GM19397 (cell line): ENCODE measurements at regions not wholly inside any gene's neighbourhood (a gene's known extent, or its start where the extent isn't known, plus 50 kb on each side); places are given as distances from the start of the nearest gene placed in this dataset.
"Not testable (repeated sequence)": the region's sequence is repeated elsewhere in the genome, so short reads cannot be mapped to it uniquely, and the experiment has no call there.

Experiments
- ATAC-seq: cut with Tn5 transposase; IDR thresholded peaks from one replicate; pipeline ENCODE4 v1.9.1; 2021; ENCODE audit warnings: mild to moderate bottlenecking, moderate library complexity; ENCODE audit not compliant: unreplicated experiment

DNA sequence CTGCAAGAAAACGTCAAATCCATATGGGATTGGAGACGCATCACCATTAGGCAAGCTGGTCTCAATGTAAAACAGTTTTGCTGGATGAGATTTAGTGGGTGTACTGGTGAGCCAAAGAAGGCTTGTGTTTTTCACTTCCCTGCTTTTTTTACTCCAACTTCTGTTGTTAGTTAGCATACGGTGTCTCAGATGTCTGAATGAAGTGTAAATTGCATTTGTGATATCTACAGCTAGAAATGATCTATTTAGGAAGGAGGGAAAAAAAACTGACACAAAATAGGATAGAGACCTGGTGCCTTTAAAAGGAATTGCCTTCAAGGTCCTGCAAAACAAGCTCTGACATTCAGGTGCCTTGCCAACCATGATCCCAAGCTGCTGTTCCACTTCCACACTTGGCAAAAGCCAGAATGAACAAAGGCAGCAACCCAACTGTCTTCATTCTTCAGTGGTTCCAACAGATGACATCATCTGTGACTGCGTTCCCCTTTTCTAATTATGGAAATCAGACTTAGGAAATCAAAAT lies 104.2 kb upstream of the RAI14 start:
- no peak for ATAC-seq

DNA sequence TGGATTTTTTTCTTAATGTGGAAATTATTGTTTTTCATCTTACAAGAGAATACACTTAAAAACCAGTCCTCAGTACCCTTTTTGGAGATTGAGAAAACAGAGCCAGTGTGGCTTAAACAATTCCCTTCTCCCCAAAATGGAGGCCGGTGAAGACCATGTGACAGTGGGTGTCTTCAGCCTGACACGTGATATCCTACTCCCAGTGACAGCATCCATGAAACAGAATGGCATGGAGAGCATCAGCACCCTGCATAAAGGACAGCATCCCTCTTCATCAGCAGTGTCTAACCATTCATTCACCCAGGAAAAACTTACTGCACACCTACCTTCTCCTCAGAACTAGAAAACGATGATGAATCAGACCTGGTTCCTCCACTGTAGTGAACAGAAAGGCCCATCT lies 103.4 kb upstream of the RAI14 start:
- ATAC-seq: no peak

DNA sequence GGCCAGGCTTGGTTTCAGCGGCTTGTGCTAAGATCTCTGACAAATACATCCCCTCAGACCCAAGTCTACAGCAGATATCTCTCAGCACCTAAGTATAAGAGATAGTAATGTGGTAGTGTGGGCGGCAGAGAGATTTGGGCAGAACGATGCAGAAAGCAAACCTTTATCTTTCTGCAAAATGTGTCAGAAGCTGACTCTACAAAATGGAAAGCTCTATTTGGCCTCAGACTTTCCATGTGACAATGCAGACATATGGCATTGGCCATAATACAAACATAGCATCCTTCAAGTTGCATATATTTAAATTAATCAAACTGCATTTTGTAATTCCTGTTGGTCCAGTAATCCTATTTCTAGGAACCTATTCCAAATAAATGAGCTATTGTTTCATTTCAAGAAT lies 102.5 kb upstream of the RAI14 start:
- no peak for ATAC-seq

DNA sequence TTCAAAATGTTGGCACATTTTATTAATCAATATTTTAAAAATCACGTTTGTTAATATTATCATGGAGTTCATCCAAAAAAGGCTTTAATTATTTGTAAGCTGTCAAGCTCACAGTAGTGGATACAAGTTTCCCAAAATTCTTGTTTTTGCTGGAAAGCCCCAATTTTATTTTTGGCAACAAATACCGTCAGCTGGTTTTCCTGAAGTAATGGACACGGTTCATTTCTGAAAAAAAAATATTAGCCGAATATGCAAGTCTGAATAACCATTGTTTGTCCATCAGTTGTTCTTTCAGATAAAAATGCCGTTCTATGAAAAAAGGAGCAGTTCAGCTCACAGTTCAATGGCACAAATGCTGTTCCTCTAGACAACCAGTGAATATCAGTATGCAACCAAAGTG lies 101.5 kb upstream of the RAI14 start:
- no peak for ATAC-seq

DNA sequence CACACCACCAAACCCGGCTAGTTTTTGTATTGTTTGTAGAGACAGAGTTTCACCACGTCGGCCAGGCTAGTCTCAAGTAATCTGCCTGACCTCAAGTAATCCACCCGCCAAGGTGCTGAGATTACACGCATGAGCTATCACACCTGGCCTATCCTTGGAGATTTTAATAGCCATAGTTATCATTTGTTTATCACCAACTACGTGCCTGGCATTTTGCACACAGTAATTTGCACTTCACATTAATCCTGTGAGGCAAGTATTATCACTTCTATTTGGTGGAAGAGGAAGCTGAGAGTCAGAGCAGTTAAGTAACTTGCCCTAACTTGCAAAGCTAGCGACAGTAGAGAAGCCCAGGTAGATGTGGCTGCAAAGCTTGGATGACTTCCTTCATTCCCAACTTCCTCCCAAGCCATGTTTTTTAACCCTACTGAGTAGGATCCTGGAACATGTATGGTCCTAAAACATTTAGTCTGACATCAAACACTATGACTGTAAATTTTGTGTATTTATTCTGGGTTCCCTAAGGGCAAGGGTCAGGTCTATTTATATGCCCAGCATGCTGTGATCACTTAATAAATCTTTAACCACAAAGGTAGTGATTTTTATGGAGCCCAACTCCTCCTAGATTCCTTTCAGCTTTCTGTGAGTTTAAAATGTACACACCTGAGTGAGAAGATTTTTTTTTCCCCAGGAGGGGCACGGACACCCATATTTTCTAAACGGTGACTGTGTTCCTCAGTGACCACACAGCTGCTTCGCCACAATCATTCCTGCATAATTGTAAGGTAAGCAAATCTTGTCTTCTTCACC lies 100.2 kb upstream of the RAI14 start:
- ATAC-seq: no peak

DNA sequence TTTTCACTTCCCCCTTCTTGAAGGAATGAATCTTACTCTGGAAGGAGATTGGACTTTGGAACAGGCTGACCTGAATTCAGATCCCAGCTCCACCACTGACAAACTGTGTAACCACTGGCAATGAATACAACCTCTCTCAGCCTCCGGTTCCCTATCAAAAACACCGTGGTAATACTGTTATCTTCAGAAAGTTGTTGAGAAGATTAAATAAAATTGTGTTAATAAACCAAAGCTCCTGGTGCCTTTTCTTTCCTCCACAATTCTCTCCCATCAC lies 99.7 kb upstream of the RAI14 start:
- ATAC-seq: no peak

DNA sequence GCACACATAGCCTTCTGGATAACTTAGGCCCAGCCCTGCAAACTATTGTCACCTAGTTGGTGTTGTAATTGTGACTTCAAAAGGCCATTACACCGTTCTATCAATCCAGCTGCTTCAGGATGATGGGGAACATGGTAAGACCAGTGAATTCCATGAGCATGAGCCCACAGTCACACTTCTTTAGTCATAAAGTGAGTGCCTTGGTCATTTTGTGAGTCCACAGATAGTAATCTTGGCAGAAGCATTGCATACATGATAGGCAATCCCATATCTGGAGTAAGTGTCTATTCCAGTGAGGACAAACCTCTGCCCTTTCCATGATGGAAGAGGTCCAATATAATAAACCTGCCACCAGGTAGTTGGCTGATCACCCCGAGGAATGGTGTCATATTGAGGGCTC lies 94.5 kb upstream of the RAI14 start:
- ATAC-seq: not testable (repeated sequence)

DNA sequence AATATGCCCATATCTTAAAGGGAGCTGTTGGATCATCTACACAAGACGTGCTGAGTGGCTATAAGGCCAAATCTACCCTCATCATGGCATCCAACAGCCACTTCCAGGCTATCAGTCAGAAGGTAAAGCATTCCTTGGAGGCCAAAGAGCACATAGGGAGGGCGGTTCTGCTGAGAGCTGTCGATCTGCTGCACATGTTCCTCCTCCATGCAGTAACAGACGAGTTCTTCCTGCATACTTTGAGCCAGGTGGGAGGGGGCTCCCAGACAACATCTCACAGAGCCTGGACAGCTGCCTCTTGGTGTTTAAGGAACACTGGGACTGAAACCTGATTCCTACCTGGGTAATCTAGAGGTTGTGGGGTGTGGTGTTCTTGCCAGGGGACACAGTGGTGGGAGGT lies 93.3 kb upstream of the RAI14 start:
- no peak for ATAC-seq

DNA sequence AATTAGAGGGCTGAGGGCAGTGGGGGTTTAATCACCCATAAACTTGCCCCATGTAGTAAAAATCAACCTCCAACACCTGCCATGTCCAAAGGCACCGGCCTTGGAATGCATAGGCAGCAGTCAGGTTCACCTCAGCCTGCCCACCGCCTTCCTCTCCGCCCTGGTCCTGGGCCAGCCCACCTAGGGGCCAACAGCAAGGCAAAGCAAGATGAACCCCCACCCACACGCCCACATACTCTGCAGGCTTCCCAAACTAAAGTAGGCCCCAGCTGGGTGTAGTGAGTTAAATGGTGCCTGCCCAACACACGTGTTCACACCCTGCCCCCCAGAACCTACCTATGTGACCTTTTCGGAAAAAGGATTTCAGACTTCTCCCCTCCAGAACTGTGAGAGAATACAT lies 92.9 kb upstream of the RAI14 start:
- ATAC-seq: no peak

DNA sequence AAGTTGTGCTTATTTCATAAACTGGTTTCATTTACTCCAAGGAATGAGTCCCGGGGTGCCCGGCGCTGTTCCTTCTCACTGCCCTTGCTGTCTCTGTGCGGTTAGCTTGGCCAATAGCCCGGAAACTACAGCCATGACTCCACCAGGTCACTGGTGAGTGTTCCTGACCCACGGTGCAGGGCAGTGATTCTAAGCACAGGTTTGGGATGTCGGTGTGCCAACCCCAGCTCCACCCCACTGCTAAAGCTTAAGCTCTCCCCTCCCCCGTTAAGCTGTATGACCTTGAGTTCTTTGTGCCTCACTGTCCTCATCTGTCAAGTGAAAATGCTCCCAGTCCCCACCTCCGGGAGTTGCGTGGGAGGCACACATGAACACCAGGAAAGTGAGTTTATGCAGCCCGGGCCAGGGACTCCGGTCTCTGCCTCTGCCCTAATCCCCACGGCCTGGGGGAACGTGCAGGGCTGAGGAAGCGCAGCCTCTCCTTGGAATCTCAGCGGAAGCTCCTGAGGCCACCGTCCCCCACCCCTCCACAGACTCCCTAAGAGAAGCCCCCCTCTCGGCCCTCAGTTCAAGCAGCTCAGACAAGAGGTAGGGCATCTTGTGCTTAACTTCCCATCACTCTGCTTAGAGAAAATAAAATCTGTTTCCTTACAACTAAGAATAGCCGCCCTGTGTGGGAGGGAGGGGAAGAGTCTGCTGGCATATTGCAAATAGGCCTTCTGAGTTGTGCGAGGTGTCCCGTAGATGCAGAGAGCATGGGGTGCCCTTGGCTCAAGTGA lies 92.0 kb upstream of the RAI14 start:
- ATAC-seq: no peak

DNA sequence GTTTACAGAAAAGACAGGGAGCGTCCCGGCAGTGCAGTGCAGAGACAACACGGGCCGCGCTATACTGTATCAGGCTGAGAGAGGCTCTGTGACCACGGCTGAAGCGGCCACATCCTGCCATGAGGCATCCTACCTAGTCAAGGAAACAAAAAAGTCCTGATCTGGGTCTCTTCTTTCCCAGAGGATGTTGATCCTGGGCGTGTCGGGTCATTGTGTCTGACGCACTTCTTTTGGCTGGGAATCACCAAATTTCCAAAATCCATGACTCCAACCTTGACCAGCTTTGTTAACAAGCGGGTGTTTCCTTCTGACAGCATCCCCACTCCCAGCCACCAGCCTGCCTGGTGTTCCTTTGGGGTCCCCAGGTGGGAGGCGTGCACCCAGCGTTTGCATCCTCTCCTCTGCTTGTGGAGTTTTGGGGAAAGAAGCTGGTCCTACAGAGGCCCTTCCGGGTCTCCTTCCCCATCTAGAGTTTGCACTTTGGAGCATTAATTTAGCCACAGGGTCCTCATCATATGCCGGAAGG lies 91.4 kb upstream of the RAI14 start:
- ATAC-seq: no peak

DNA sequence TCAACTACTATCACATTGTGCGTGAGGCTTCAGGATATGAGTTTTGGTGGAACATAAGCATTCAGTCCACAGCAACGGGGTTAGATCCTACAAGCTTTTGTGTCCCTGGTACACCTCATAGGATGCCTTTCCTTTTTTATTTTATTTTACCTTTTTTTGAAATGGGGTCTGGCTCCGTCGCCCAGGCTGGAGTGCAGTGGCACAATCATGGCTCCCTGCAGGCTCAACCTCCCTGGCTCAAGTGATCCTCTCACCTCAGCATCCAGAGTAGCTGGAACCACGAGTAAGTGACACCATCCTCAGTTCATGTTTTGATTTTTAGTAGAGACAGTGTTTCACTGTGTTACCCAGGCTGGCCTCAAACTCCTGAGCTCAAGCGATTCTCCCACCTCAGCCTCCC lies 86.0 kb upstream of the RAI14 start:
- no peak for ATAC-seq

DNA sequence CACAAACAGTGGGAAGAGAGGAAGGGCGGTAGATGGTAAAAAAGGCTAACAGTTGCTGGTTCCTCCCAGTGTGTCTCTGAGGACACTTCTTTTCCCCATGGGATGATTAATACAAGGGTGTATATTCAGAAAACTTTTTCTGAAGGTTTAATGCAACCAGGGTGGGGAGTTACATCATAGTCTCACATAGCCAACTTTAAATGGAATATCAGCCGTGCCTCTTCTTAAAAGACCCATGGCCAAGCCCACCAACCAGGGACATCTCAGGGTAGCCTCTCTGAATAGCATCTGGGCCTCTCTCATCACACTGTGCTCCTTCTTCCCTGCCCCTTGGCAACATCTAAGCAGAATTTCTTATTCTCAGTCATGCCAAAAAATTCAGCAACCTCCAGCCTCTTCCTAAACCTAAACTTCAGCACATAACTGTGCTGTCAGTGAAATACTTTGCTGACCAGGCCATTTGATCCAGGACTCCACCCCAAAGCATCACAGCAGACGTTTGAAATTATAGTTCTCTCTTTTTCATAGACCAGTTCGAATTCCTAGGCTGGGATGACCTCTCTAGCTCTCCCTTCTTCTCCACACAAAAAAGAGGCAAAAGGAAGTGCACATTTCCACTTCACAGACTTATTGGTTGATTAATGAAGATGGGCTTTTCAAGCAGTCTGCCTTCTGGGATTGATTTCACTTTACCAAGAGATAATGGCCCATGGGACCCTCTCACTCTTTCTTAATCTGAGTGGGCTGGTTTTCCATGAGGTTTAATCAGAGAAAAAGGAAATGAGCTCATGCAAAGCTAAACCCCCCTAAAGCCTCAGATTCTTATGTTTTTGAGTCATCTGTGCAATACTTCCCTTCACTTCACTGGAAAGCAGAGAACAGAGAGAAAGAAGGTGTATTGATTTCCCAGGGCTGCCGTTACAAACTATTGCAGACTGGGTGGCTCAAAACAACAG lies 85.1 kb upstream of the RAI14 start:
- no peak for ATAC-seq

DNA sequence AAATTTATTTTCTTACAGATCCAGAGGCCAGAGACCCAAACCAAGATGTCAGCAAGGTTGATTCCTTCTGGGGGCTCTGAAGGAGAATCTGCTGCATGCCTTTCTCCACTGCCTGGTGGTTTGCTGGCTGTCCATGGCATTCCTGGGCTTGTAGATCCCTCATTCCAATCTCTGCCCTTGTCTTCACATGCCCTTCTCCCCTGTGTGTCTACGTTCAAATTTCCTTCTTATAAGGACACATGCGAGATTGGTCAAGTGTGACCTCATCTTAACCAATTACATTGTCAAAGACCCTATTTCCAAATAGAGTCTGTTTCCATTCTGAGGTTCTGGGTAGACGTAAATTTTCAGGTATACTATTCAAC lies 84.5 kb upstream of the RAI14 start:
- no peak for ATAC-seq

DNA sequence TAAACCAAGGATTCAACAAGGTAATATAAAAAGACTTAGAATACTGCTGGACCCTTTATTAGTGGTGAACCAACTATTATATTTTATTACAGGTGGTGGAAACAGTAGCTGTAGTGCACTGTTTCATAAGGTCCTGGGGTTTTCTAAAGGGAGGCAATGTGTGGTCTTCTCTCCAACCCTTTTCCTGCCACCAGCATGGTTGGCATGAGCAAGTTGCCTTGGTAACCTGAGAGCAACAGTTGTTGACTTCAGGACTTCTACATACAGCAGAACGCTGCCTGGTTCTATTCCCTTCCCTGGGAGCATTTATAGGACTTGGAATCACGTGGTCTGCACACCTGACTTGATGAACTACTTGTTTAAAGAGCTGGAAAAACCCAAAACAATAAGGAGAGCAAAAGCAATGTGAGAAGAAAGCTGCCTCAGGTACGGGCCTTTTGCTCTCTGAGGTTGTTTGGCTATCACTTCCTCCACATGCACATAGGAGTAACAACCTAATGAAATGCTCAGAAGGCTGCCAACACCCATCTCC lies 81.1 kb upstream of the RAI14 start:
- no peak for ATAC-seq

DNA sequence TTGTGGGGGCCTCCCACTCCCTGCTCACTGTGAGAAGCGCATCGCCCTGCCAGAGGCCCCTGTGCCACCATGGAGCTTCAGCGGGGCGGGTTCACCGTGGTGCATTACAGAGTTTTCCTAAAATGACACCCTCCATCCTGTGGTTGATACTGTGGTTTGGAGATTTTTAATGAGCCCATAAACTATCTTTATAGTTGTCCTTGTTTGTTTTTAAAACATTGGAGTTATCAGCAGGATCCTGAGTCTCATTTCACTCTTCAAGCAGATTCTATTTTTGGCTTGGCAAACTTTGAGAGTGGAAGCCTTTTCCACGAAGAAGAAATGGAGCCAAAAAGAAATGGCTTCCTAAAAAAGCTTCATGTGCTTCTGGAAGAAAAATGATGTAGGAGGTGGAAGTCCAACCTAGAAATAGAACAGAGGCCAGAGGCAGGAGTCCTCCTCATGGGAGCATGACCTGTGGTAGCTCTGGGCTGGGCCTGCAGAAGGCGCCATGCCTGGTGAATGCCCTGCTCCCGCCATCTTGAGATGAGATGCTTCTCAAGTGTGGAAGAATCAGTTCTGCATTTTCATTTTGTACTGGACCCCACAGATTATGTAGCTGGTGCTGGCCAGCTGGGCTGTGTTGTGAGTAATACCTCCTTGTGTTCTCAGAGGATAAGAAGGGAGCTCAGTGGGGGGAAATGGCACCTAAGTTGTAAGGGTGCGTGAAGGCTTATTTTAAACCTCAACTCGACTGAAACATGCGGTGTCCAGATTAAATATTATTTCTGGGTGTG lies 79.0 kb upstream of the RAI14 start:
- no peak for ATAC-seq

DNA sequence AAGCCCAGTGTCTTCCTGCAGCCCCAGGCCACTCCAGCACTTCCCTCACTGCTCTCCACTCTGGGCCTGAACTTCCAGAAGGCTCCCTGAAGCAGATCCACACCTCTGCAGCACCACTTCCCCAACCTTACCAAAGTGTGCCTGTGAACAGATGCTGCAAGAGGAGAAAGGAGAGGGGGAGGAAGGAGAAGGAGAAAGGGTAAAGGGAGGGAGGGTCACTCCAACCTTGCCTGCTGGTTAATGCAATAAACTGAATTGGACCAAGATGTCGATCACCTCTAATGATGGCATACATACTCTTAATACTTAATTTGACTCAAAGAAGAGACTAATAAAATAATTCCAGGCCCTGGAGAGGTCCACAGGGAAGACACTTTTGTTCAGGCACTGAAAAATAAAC lies 77.2 kb upstream of the RAI14 start:
- no peak for ATAC-seq

DNA sequence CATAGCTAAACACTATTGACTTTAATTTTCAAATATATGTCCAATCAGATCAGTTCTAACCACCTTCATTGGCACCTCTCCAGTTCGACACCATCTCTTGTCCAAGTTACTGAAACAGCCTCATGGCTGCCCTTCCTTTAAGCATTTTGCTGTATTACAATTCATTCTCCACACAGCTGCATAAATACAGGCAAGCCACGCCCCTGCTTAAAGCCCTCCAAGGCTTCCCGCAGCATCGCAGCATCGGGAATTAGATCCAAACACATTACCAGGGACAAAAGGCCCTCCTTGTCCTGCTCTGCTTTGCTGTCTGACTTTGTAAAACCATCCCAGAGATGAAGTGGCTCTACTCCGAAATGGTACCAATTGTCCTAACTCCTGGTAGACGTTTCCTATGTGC lies 75.1 kb upstream of the RAI14 start:
- ATAC-seq: no peak

DNA sequence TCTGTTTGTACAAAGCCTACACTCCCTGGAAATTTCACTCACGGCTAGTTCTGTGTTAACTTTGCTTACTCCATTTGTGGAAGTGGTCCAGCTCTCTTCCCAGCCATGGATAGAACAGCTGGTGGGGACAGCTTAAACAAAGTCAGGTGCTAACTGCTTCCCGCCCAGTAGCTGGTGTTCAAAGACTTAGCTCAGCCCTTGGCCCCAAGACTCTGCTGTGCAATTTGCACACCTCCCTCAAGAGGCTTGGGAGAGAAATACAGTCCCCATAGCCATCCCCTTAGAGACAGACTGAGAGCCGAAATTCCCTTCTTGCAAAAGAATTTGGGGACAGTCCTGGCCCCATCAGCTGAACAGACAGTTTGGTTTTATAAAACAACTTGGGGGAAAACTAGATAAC lies 73.8 kb upstream of the RAI14 start:
- no peak for ATAC-seq

DNA sequence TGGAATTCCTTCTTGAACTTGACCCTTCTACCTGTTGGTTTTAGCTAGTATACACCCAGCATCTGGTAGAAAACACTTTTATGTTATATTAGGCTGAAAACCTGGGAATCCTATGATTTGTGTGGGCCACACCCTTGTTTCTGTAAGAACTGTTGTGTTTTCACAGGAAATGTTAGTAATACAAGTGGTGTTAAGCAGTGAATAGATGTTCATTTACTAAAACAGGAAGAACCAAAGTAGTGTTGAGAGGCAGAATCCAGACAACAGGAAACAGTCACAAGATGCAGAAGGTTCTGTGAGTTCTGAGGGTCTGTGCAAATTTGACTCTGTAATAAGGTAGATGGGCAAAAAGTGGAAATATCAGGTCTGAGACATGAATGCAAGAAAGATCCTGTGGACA lies 73.0 kb upstream of the RAI14 start:
- no peak for ATAC-seq
